Keratinocyte (primary cell): ENCODE measurements at regions not wholly inside any gene's neighbourhood (a gene's known extent, or its start where the extent isn't known, plus 50 kb on each side); places are given as distances from the start of the nearest gene placed in this dataset.

Experiments
- DNase-seq: peaks from one replicate; pipeline ENCODE4 v3.0.0-alpha.2; 2011; ENCODE audit warnings: low read depth, missing footprints, low spot score
- FAIRE-seq: peaks from 2 replicates; lab custom pipeline; 2011; peaks lifted over from hg19 to GRCh38; lab: Jason Lieb, UNC
- H2AFZ ChIP-seq: 2 replicates; pipeline ENCODE4 v1.6.0; 2012; ENCODE audit warnings: low read length, control low read depth, inconsistent platforms; ENCODE audit not compliant: control insufficient read depth
- H3K27ac ChIP-seq: 2 replicates; pipeline ENCODE4 v1.5.1; 2011; ENCODE audit warnings: low read length; ENCODE audit not compliant: control insufficient read depth, insufficient read depth
- H3K27me3 ChIP-seq: 3 replicates; pipeline ENCODE4 v1.6.0; 2011; ENCODE audit warnings: low read length; ENCODE audit not compliant: control insufficient read depth, insufficient read depth; ENCODE audit errors: extremely low read depth
- H3K36me3 ChIP-seq, 2 experiments: 2 replicates in 1 of 2; 3 replicates in 1 of 2; pipeline ENCODE4 v1.5.1; 2011; ENCODE audit warnings: low read length in 2 of 2, mild to moderate bottlenecking in 1 of 2; ENCODE audit not compliant: control insufficient read depth in 2 of 2, insufficient read depth in 2 of 2; ENCODE audit errors: extremely low read depth in 1 of 2
- H3K4me1 ChIP-seq: 3 replicates; pipeline ENCODE4 v1.5.1; 2011; ENCODE audit warnings: low read length; ENCODE audit not compliant: control insufficient read depth, insufficient read depth; ENCODE audit errors: extremely low read depth
- H3K4me2 ChIP-seq: 3 replicates; pipeline ENCODE4 v1.6.0; 2011; ENCODE audit warnings: low read depth, low read length; ENCODE audit not compliant: control insufficient read depth, insufficient read depth; ENCODE audit errors: extremely low read depth
- H3K4me3 ChIP-seq, 3 experiments: fragments of 200-600 bp in 1 of 3; sonication (generic) in 1 of 3; 2 replicates in 2 of 3; 3 replicates in 1 of 3; pipeline ENCODE4 v1.5.1; 2011 to 2016; ENCODE audit warnings: low read length in 3 of 3, mild to moderate bottlenecking in 3 of 3, control low read depth in 2 of 3, inconsistent platforms in 1 of 3, low read depth in 1 of 3, mixed read lengths in 1 of 3, mixed run types in 1 of 3, moderate library complexity in 1 of 3; ENCODE audit not compliant: control insufficient read depth in 2 of 3, insufficient read depth in 2 of 3; ENCODE audit errors: extremely low read depth in 1 of 3
- H3K79me2 ChIP-seq: 2 replicates; pipeline ENCODE4 v1.6.0; 2012; ENCODE audit warnings: low read length; ENCODE audit not compliant: control insufficient read depth, insufficient read depth
- H3K9ac ChIP-seq: 3 replicates; pipeline ENCODE4 v1.6.0; 2011; ENCODE audit warnings: low read length; ENCODE audit not compliant: control insufficient read depth, insufficient read depth; ENCODE audit errors: extremely low read depth
- H3K9me1 ChIP-seq: 3 replicates; pipeline ENCODE4 v1.6.0; 2011; ENCODE audit warnings: low read length; ENCODE audit not compliant: control insufficient read depth, insufficient read depth; ENCODE audit errors: extremely low read depth
- H3K9me3 ChIP-seq: 2 replicates; pipeline ENCODE4 v1.5.1; 2012; ENCODE audit warnings: low read depth, low read length; ENCODE audit not compliant: control insufficient read depth
- H4K20me1 ChIP-seq: 3 replicates; pipeline ENCODE4 v1.6.0; 2011; ENCODE audit warnings: low read length; ENCODE audit not compliant: control insufficient read depth, insufficient read depth; ENCODE audit errors: extremely low read depth
- EZH2 ChIP-seq: IDR thresholded peaks from one replicate; pipeline ENCODE4 v1.6.1; 2012; ENCODE audit warnings: inconsistent platforms, mild to moderate bottlenecking, low read length, moderate library complexity
- dilution Hi-C: fragments of 300-500 bp; cut with MboI; formaldehyde crosslinking; loops from one replicate; pipeline ENCODE4 v1.7.0; 2020; ENCODE audit warnings: low sequenced_read_pairs; ENCODE audit not compliant: extremely low pct_ligation_motif_present
- TF ChIP-seq, protein P1 (sequence below), 3 experiments: IDR thresholded peaks in 1 of 3; conservative IDR thresholded peaks in 1 of 3; optimal IDR thresholded peaks in 1 of 3; 2 replicates in 2 of 3; 3 replicates in 1 of 3; pipeline versions ENCODE3 to v1.5.1; 2011; ENCODE audit warnings: low read length in 3 of 3, mild to moderate bottlenecking in 3 of 3, moderate library complexity in 2 of 3, control low read depth in 1 of 3, inconsistent platforms in 1 of 3; ENCODE audit not compliant: insufficient read depth in 2 of 3; ENCODE audit errors: extremely low read depth in 1 of 3

DNA sequence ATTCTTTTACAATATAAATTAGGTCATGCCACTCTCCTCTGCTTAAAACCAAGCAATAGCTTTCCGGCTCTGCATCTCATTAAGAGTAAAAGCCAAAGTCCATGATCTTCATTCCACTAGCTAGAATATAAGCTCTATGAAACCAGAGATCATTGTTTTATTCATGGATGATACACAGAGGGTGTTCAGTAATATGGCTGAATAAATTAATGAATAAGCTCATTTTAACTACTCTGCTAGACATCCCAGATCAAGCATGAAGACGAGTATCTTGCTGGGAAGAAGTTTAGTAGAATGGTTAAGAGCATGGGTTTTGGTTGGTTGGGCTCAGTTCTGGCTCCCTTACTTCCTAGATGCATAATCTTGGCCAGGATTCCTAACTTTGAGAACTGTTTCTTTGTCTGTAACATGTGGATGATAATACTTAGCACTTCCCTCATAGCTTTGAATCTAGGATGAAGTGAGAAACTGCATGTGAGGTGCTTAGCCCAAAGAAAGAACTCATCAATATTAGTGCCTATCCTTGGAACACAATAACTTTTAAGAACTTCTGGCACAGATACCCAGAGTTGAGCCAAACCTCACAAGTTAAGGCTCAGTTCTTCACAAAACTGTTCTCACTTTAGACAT is 106.8 kb downstream of the MSX2 start:
- H3K4me2 ChIP-seq = no peak overlapping the region
- no peaks in the 10 kb centered on the region for H3K9me3 ChIP-seq
- dilution Hi-C loops = no loop called here
- no peaks in the 10 kb centered on the region for H3K36me3 ChIP-seq
- H3K9me1 ChIP-seq = no peaks in the 10 kb centered on the region
- H2AFZ ChIP-seq = no peak overlapping the region
- H3K9ac ChIP-seq = no peak overlapping the region
- TF ChIP-seq EZH2 = no peak
- TF ChIP-seq, protein P1, sequence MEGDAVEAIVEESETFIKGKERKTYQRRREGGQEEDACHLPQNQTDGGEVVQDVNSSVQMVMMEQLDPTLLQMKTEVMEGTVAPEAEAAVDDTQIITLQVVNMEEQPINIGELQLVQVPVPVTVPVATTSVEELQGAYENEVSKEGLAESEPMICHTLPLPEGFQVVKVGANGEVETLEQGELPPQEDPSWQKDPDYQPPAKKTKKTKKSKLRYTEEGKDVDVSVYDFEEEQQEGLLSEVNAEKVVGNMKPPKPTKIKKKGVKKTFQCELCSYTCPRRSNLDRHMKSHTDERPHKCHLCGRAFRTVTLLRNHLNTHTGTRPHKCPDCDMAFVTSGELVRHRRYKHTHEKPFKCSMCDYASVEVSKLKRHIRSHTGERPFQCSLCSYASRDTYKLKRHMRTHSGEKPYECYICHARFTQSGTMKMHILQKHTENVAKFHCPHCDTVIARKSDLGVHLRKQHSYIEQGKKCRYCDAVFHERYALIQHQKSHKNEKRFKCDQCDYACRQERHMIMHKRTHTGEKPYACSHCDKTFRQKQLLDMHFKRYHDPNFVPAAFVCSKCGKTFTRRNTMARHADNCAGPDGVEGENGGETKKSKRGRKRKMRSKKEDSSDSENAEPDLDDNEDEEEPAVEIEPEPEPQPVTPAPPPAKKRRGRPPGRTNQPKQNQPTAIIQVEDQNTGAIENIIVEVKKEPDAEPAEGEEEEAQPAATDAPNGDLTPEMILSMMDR (optimal IDR thresholded peaks at IDR 0.05 in 1 of 3, IDR thresholded peaks at IDR 0.05 in 1 of 3, conservative IDR thresholded peaks at IDR 0.05 in 1 of 3; ENCODE audit: extremely low read depth in 1 of 3, insufficient read depth in 2 of 3, low read length in 3 of 3) = no peak
- no peaks in the 10 kb centered on the region for H4K20me1 ChIP-seq
- H3K79me2 ChIP-seq = no peaks in the 10 kb centered on the region
- H3K27ac ChIP-seq = no peak overlapping the region
- no peaks in the 10 kb centered on the region for H3K4me1 ChIP-seq
- DNase-seq (no peak), FAIRE-seq (no peak)
- H3K4me3 ChIP-seq = no peak overlapping the region
- H3K27me3 ChIP-seq = no peaks in the 10 kb centered on the region

- Histone ChIP-seq H3K4me2 (no peak overlapping the region), H3K9ac (no peak overlapping the region), H3K4me1 (no peaks in the 10 kb centered on the region), H3K36me3 (no peaks in the 10 kb centered on the region), H3K27me3 (no peaks in the 10 kb centered on the region), H3K27ac (no peak overlapping the region), H3K4me3 (no peak overlapping the region), H2AFZ (no peak overlapping the region), H3K9me3 (no peaks in the 10 kb centered on the region), H3K9me1 (no peaks in the 10 kb centered on the region), H4K20me1 (no peaks in the 10 kb centered on the region), H3K79me2 (no peaks in the 10 kb centered on the region)
- TF ChIP-seq, protein P1 (optimal IDR thresholded peaks at IDR 0.05 in 1 of 3, IDR thresholded peaks at IDR 0.05 in 1 of 3, conservative IDR thresholded peaks at IDR 0.05 in 1 of 3; ENCODE audit: extremely low read depth in 1 of 3, insufficient read depth in 2 of 3, low read length in 3 of 3) = no peak
- TF ChIP-seq EZH2 = no peak
- DNase-seq (no peak), FAIRE-seq (no peak)
- dilution Hi-C loops = no loop called here
Observed at GRCh38 chr5:174829511-174829864, 105.1 kb downstream of the MSX2 start.
